MG63 (cell line): ENCODE measurements at regions not wholly inside any gene's neighbourhood (a gene's known extent, or its start where the extent isn't known, plus 50 kb on each side); places are given as distances from the start of the nearest gene placed in this dataset.

Source experiments
- DNase-seq: peaks from one replicate; pipeline ENCODE4 v3.0.0-alpha.2; 2020
- H3K27me3 ChIP-seq: fragments of 250-450 bp; sonication (Bioruptor Pico); 2 replicates; pipeline ENCODE4 v1.5.1; 2020; ENCODE audit warnings: mild to moderate bottlenecking, moderate library complexity
- H3K36me3 ChIP-seq: fragments of 250-450 bp; sonication (Bioruptor Pico); 2 replicates; pipeline ENCODE4 v1.5.1; 2020; ENCODE audit warnings: mild to moderate bottlenecking, moderate library complexity
- H3K4me3 ChIP-seq: fragments of 250-450 bp; sonication (Bioruptor Pico); 2 replicates; pipeline ENCODE4 v1.5.1; 2020; ENCODE audit warnings: mild to moderate bottlenecking, moderate library complexity
- H3K9me3 ChIP-seq: fragments of 250-450 bp; sonication (Bioruptor Pico); 2 replicates; pipeline ENCODE4 v1.5.1; 2020; ENCODE audit warnings: mild to moderate bottlenecking, moderate library complexity

DNA sequence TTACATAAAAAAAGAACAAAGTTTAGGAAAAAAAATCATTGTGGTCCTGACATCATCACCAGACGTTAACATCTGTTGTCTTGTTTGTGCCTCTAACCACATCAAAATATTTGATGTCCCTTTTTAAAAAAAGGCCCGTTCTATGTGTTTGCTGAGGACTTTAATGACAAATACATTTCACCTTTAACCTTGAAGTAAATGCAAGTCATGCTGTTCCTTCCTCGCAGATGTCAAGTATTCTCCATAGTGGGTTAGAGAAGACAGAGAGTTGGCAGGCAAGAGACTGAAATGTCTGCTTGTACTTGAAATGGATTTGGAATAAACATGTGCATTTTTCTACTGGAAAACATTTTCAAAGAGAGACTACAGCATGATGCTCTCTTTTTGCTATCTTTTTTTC lies 134.9 kb downstream of the FGF9 start:
- Histone ChIP-seq H3K36me3 (no peaks in the 10 kb centered on the region), H3K9me3 (no peaks in the 10 kb centered on the region), H3K27me3 (no peaks in the 10 kb centered on the region), H3K4me3 (no peak overlapping the region)
- no peak for DNase-seq

DNA sequence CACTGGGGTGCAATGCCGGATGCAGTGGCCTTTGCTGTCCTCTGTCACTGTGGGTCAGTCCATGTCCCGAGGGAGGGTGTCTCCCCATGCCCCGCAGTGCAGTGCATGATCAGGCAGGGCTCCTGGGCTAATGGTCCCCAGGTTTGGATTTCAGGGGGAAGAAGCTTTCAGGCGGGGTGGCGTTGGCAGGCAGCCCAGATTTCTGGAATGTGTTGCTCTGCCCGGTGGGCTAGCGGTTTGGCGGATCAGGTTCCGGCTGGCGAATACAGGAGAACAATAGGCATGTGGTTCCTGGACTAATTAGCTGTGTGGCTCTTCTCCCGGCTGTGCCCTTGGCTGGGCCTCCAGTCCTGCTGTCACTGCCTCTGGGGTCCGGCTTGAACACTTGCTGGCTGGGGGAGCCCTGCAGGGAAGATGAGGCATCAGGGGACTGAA lies 141.3 kb downstream of the FGF9 start:
- DNase-seq, result no peak
- H3K9me3 ChIP-seq, result no peaks in the 10 kb centered on the region
- no peaks in the 10 kb centered on the region for H3K36me3 ChIP-seq
- no peak overlapping the region for H3K4me3 ChIP-seq
- no peaks in the 10 kb centered on the region for H3K27me3 ChIP-seq

DNA sequence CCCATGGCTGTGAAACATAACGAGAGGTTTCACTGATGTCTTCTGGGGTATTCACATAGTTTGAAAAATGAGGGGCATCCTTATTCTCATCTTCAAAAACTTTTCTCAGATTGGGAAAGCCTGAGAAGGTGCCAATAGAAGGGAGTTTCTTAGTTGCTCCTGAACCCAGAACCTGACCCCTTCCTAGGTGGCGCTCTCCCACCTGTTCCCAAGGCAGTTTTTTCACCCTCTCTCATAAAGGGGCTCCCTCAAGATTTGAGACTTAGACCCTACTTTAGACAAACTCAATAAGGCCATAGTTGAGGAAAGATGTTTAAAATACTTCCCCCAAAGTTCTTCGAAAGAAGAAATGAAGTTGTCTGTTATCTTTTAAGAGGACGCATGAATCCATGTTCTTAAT lies 142.2 kb downstream of the FGF9 start:
- Histone ChIP-seq H3K36me3 (no peaks in the 10 kb centered on the region), H3K9me3 (no peaks in the 10 kb centered on the region), H3K4me3 (no peak overlapping the region), H3K27me3 (no peaks in the 10 kb centered on the region)
- no peak for DNase-seq

- no peaks in the 10 kb centered on the region for H3K27me3 ChIP-seq
- no peak overlapping the region for H3K4me3 ChIP-seq
- no peaks in the 10 kb centered on the region for H3K9me3 ChIP-seq
- no peak for DNase-seq
- no peaks in the 10 kb centered on the region for H3K36me3 ChIP-seq
Measured at GRCh38 chr13:21813844-21814243, 143.0 kb downstream of the FGF9 start.

GRCh38 chr13:21814604-21815003 lies 143.7 kb downstream of the FGF9 start:
- H3K27me3 ChIP-seq, result no peaks in the 10 kb centered on the region
- no peaks in the 10 kb centered on the region for H3K36me3 ChIP-seq
- H3K9me3 ChIP-seq, result no peaks in the 10 kb centered on the region
- H3K4me3 ChIP-seq, result no peak overlapping the region
- DNase-seq, result no peak

- Histone ChIP-seq H3K36me3 (no peaks in the 10 kb centered on the region), H3K27me3 (no peaks in the 10 kb centered on the region), H3K4me3 (no peak overlapping the region), H3K9me3 (no peaks in the 10 kb centered on the region)
- no peak for DNase-seq
Measured at GRCh38 chr13:21817878-21818277, 147.0 kb downstream of the FGF9 start.

GRCh38 chr13:21822029-21822428 lies 151.2 kb downstream of the FGF9 start:
- DNase-seq, result no peak
- Histone ChIP-seq H3K36me3 (no peaks in the 10 kb centered on the region), H3K9me3 (no peaks in the 10 kb centered on the region), H3K27me3 (no peaks in the 10 kb centered on the region), H3K4me3 (no peak overlapping the region)

DNA sequence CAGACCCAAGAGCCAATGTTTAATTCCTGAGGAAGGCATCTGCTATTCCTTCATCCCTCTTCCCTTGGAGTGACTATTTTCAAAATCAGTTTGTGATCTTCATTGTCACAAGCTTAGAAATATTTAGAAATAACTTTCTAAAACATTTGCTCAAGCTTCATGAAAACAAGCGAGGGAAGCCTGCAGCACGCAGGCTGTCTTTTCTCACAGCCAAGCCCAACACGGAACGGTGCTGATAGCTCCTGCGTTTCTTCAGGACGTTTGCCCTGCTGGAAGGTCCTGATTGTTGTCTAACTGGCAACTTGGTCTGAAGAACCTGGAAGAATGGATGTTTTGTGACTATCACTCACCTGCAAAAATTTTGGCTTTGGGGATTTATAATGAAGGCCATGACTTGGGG lies 152.5 kb downstream of the FGF9 start:
- no peak overlapping the region for H3K4me3 ChIP-seq

DNA sequence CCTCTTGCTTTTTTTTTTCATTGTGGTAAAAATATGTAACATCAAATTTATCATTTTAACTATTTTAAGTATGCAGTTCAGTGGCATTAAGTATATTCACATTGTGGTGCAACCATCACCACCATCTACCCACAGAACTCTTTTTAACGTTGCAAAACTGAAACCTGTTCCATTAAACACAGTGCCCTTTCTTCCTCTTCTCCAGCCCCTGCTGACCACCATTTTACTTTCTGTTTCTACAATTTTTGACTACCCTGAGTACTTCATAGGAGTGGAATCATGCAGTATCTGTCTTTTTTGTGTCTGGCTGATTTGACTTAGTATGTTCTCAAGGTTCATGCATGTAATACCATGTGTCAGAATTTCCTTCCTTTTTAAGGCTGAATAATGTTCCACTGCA lies 153.1 kb downstream of the FGF9 start:
- Histone ChIP-seq H3K4me3 (no peak overlapping the region), H3K27me3 (no peaks in the 10 kb centered on the region), H3K9me3 (no peaks in the 10 kb centered on the region), H3K36me3 (no peaks in the 10 kb centered on the region)
- DNase-seq, result no peak

More for the DNA sequence above, 152.5 kb downstream of the FGF9 start:
- no peaks in the 10 kb centered on the region for H3K27me3 ChIP-seq
- DNase-seq, result no peak
- H3K9me3 ChIP-seq, result no peaks in the 10 kb centered on the region
- no peaks in the 10 kb centered on the region for H3K36me3 ChIP-seq

GRCh38 chr13:21825186-21825585 lies 154.3 kb downstream of the FGF9 start:
- Histone ChIP-seq H3K4me3 (no peak overlapping the region), H3K27me3 (no peaks in the 10 kb centered on the region), H3K36me3 (no peaks in the 10 kb centered on the region), H3K9me3 (no peaks in the 10 kb centered on the region)
- DNase-seq, result no peak

DNA sequence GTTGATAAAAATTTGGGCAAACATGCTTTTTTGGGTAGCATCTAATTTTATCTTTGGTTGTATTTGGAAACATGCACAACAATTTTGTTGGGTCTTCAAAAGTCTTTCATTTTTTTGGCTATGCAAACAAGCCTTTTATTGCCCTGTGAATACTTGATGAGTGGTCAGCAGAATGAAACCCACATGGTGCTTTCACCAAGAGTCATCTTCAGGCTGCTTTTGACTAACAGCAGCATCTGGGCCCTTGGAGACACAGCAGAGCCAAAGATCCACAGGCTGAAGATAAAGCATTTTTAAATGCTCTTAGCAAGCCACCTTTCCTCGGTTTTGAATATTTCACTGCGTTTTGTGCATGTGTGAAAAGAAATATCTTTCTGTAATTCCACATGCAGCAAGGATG lies 154.9 kb downstream of the FGF9 start:
- no peaks in the 10 kb centered on the region for H3K27me3 ChIP-seq
- no peaks in the 10 kb centered on the region for H3K36me3 ChIP-seq
- no peaks in the 10 kb centered on the region for H3K9me3 ChIP-seq
- H3K4me3 ChIP-seq, result no peak overlapping the region
- no peak for DNase-seq

- Histone ChIP-seq H3K4me3 (no peak overlapping the region), H3K36me3 (no peaks in the 10 kb centered on the region), H3K27me3 (no peaks in the 10 kb centered on the region), H3K9me3 (no peaks in the 10 kb centered on the region)
- no peak for DNase-seq
Measured at GRCh38 chr13:21826214-21827015, 155.5 kb downstream of the FGF9 start.

GRCh38 chr13:21831654-21832324 lies 160.9 kb downstream of the FGF9 start:
- no peak for DNase-seq
- no peak overlapping the region for H3K4me3 ChIP-seq
- no peaks in the 10 kb centered on the region for H3K36me3 ChIP-seq
- H3K27me3 ChIP-seq, result no peaks in the 10 kb centered on the region
- no peaks in the 10 kb centered on the region for H3K9me3 ChIP-seq

- no peaks in the 10 kb centered on the region for H3K36me3 ChIP-seq
- DNase-seq, result no peak
- H3K27me3 ChIP-seq, result no peaks in the 10 kb centered on the region
- no peak overlapping the region for H3K4me3 ChIP-seq
- no peaks in the 10 kb centered on the region for H3K9me3 ChIP-seq
Measured at GRCh38 chr13:21833921-21834320, 163.0 kb downstream of the FGF9 start.

DNA sequence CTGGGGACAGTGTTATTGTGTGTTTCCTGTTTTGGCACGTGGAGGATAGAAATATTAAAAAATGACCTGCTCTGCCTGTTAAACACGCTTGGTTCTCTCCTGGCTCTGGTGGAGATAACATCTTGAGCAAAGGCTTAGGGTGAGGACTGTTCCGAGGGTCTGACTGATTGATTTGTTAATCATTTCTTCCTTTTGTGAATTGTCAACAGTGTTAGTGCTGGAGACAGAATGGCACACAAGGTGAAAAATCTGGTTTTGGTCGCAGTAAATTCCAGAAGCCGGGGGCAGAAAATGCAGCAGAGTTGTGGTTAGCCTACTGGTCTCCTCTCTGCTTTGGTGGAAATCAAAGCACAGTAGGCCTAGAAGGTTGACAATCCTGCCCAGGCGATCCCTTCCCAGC lies 163.6 kb downstream of the FGF9 start:
- Histone ChIP-seq H3K36me3 (no peaks in the 10 kb centered on the region), H3K4me3 (no peak overlapping the region), H3K27me3 (no peaks in the 10 kb centered on the region), H3K9me3 (no peaks in the 10 kb centered on the region)
- DNase-seq, result no peak

DNA sequence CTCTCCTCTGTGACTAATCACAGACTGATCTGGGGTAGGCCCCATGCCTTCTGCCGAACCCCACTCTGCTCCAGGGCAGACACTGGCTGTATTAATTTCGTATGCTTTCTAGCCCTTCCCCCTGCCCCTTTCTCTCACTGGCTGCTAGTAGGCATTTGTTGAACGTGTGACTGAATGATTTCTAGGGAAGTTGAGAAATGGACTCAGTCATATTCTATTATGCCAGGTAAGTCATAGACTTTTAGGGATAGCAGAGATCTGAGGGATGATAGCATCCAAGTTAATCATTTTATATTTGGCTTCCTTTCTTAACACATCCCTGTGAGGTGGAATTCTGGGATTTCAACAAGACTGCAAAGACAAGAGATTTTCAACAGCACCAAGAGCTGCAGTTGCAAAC lies 166.4 kb downstream of the FGF9 start:
- H3K36me3 ChIP-seq, result no peaks in the 10 kb centered on the region
- DNase-seq, result no peak
- H3K9me3 ChIP-seq, result no peaks in the 10 kb centered on the region
- H3K4me3 ChIP-seq, result no peak overlapping the region
- no peaks in the 10 kb centered on the region for H3K27me3 ChIP-seq

DNA sequence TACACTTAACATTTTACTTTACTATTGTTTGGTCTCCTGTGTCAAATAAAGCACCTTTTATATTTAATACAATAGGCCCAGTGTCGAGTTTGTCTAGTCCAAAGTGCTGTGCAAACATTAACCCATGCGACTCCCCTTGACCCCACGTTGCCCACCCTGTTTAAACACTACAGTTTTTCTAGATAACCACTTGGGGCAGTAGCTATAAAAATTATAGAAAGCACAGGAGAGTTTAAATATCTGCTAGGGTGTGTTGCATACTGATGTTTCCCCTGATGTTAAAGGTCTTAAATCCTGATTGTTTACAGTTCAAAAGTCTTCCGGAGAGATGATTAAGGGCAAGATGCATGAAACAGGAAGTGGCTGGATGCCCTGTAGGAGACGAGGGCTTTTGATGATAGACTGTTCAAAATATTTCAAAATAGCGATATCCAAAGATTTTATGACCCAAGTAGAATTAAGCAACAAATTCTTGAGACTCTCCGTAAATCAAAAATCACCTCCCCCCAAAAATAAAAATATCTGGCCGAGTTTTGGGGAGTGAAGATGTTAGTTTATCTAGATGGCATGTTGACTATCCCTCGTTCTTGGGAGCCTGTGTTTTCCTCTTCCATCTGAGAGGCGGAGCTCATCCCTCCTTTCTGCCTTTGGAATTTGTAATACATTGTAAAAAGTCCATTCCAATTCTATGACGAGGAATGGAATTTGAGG lies 167.1 kb downstream of the FGF9 start:
- no peaks in the 10 kb centered on the region for H3K9me3 ChIP-seq

More for the DNA sequence above, 167.1 kb downstream of the FGF9 start:
- DNase-seq, result no peak
- Histone ChIP-seq H3K36me3 (no peaks in the 10 kb centered on the region), H3K4me3 (no peak overlapping the region), H3K27me3 (no peaks in the 10 kb centered on the region)
